ENCODE measurements at regions not wholly inside any gene's neighbourhood (a gene's known extent, or its start where the extent isn't known, plus 50 kb on each side); places are given as distances from the start of the nearest gene placed in this dataset.
A peak's percentile ranks its signal among the peaks of the same experiment; 100 is the strongest.

GRCh38 chr18:66156946-66157687 is 406.3 kb downstream of the CDH7 start:
- Mint-ChIP-seq H3K4me3 (no peak overlapping the region), H3K4me1 (no peaks in the 10 kb centered on the region), H3K36me3 (no peaks in the 10 kb centered on the region), H3K27me3 (no peaks in the 10 kb centered on the region), H3K9me3 (peaks cover 0 to 4% (median 0%) of the 10 kb centered on the region in 7 donors), H3K27ac (peak overlapping the region in 1 of 6 donors; percentile 1)
- ATAC-seq (ENCODE audit: low read depth in 2 of 2) = no peak
- no peak for DNase-seq

- no peak overlapping the region for H3K27ac Mint-ChIP-seq
- H3K27me3 Mint-ChIP-seq = no peaks in the 10 kb centered on the region
- ATAC-seq (ENCODE audit: low read depth in 2 of 2) (no peak), DNase-seq (no peak)
- no peaks in the 10 kb centered on the region for H3K4me1 Mint-ChIP-seq
- no peak overlapping the region for H3K4me3 Mint-ChIP-seq
- H3K36me3 Mint-ChIP-seq = no peaks in the 10 kb centered on the region
- H3K9me3 Mint-ChIP-seq = peaks cover 0 to 4% (median 0%) of the 10 kb centered on the region in 7 donors
These were observed 399.8 kb downstream of the CDH7 start for GRCh38 chr18:66150650-66151049.

DNA sequence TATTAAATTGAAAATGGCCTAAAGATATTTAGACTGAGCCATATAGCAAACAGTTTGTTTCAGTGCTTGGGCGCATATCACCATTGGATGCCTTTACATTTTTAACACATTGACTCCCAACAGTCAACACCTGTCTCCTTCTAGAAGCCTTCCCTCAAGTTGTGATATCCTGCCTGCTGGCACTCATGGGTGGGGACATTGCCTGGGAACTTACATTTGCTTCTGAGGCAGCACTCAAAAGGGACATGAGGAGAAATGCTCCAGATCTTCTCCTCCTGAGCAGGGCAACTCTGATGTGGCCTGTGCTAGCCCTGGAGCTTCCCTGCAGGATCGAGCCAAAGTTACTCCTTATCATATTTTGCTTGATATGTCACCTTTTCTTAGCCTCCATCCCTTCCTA is 392.2 kb downstream of the CDH7 start:
- no peak for ATAC-seq (ENCODE audit: low read depth in 2 of 2)
- Mint-ChIP-seq H3K9me3 (peaks cover 0 to 4% (median 0%) of the 10 kb centered on the region in 7 donors), H3K4me3 (no peak overlapping the region), H3K36me3 (no peaks in the 10 kb centered on the region), H3K4me1 (no peaks in the 10 kb centered on the region), H3K27me3 (no peaks in the 10 kb centered on the region), H3K27ac (no peak overlapping the region)
- DNase-seq = no peak

DNA sequence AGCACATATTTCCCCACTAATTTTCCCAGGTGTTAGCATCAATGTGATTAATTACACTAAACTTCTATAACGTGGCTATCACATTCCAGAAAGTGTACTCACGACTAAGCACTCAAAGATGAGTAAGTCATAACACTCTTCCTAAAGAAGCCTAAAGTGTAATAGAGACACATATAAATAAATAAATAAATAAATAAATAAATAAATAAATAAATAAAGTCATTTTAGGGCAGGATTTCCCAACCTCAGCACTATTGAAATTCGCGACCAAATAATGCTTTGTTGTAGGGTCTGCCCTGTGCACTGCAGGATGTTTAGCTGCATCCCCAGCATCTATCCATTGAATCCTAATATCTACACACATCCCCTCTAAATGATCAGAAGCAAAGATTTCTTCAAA is 390.9 kb downstream of the CDH7 start:
- Mint-ChIP-seq H3K4me3 (no peak overlapping the region), H3K27ac (no peak overlapping the region), H3K9me3 (no peaks in the 10 kb centered on the region), H3K27me3 (no peaks in the 10 kb centered on the region), H3K36me3 (no peaks in the 10 kb centered on the region), H3K4me1 (no peaks in the 10 kb centered on the region)
- no peak for DNase-seq
- ATAC-seq (ENCODE audit: low read depth in 2 of 2) = no peak

- Mint-ChIP-seq H3K4me3 (no peak overlapping the region), H3K27ac (no peak overlapping the region), H3K36me3 (no peaks in the 10 kb centered on the region), H3K4me1 (no peaks in the 10 kb centered on the region), H3K27me3 (no peaks in the 10 kb centered on the region), H3K9me3 (no peaks in the 10 kb centered on the region)
- DNase-seq = no peak
- no peak for ATAC-seq (ENCODE audit: low read depth in 2 of 2)
These were observed 387.8 kb downstream of the CDH7 start for GRCh38 chr18:66138642-66139041.

- no peak for DNase-seq
- no peaks in the 10 kb centered on the region for H3K27me3 Mint-ChIP-seq
- no peak overlapping the region for H3K27ac Mint-ChIP-seq
- no peaks in the 10 kb centered on the region for H3K4me1 Mint-ChIP-seq
- H3K4me3 Mint-ChIP-seq = no peak overlapping the region
- H3K36me3 Mint-ChIP-seq = no peaks in the 10 kb centered on the region
- no peaks in the 10 kb centered on the region for H3K9me3 Mint-ChIP-seq
- ATAC-seq (ENCODE audit: low read depth in 2 of 2) = no peak
These were observed 385.2 kb downstream of the CDH7 start for GRCh38 chr18:66136039-66136438.

DNA sequence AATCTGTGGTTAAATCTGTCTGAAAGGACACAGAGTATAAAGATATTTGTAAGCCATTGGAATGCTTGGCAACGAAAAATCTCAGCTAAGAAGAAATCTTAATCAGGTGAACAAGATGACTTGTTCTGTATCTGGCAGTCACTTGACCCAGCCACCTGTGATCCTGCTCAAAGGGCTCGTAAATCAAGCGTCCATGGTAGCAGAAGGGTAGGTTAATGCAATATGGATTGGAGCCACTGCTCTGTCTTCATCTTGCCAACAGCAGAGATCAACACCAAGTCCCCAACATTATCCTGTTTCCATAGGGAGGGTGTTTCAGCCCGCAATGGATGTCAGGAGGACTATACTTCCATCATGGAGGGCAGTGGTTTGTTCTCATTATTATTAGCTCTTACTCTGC is 378.4 kb downstream of the CDH7 start:
- Mint-ChIP-seq H3K4me3 (no peak overlapping the region), H3K27me3 (no peaks in the 10 kb centered on the region), H3K9me3 (no peaks in the 10 kb centered on the region), H3K36me3 (no peaks in the 10 kb centered on the region), H3K4me1 (no peaks in the 10 kb centered on the region), H3K27ac (peak overlapping the region in 1 of 6 donors; percentile 20)
- no peak for ATAC-seq (ENCODE audit: low read depth in 2 of 2)
- DNase-seq = no peak

GRCh38 chr18:66126266-66126665 is 375.5 kb downstream of the CDH7 start:
- ATAC-seq (ENCODE audit: low read depth in 2 of 2) = no peak
- Mint-ChIP-seq H3K4me3 (no peak overlapping the region), H3K9me3 (no peaks in the 10 kb centered on the region), H3K36me3 (no peaks in the 10 kb centered on the region), H3K27me3 (no peaks in the 10 kb centered on the region), H3K27ac (no peak overlapping the region), H3K4me1 (no peaks in the 10 kb centered on the region)
- no peak for DNase-seq

DNA sequence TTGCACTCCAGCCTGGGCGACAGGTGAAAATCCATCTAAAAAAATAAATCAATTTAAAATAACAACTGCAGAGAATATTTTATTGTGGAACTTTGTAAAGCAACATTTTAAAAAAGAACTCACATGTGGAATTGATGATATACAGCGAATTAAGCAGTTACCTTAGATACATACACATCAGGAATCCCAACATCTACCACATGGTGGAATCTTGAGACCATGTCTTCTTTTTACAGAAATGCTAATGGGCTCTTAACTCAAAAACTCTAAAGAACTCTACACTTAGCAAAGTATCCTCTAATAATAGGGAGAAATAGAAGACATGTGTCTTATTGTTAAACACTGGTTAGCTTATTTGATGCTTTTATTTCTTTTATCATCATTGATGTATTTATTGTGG is 373.6 kb downstream of the CDH7 start:
- Mint-ChIP-seq H3K36me3 (no peaks in the 10 kb centered on the region), H3K4me1 (no peaks in the 10 kb centered on the region), H3K4me3 (no peak overlapping the region), H3K27me3 (no peaks in the 10 kb centered on the region), H3K9me3 (no peaks in the 10 kb centered on the region), H3K27ac (no peak overlapping the region)
- no peak for ATAC-seq (ENCODE audit: low read depth in 2 of 2)
- no peak for DNase-seq

- H3K36me3 Mint-ChIP-seq = no peaks in the 10 kb centered on the region
These were observed 368.5 kb downstream of the CDH7 start for GRCh38 chr18:66119347-66119746.

DNA sequence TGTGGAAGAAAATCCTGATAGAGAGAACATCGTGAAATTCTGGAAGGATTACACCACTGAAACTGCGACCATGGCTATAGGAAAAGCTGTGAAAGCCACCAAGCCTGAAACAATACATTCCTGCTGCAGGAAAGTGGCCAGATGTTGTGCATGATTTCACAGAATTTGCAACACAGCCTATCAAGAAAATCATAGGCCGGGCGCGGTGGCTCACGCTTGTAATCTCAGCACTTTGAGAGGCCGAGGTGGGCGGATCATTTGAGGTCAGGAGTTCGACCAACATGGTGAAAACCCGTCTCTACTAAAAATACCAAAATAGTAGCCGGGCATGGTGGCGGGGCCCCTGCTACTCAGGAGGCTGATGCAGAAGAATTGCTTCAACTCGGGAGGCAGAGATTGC is 360.2 kb downstream of the CDH7 start:
- ATAC-seq (ENCODE audit: low read depth in 2 of 2) = no peak
- Mint-ChIP-seq H3K27me3 (no peaks in the 10 kb centered on the region), H3K27ac (peak overlapping the region in 1 of 6 donors; percentile 94)

More at GRCh38 chr18:66119347-66119746, 368.5 kb downstream of the CDH7 start:
- Mint-ChIP-seq H3K27me3 (no peaks in the 10 kb centered on the region), H3K4me1 (no peaks in the 10 kb centered on the region), H3K4me3 (no peak overlapping the region), H3K27ac (no peak overlapping the region), H3K9me3 (peaks cover 0 to 6% (median 0%) of the 10 kb centered on the region in 7 donors)
- ATAC-seq (ENCODE audit: low read depth in 2 of 2) = no peak
- no peak for DNase-seq

GRCh38 chr18:66110607-66111006 is 359.8 kb downstream of the CDH7 start:
- Mint-ChIP-seq H3K4me3 (no peak overlapping the region), H3K4me1 (no peaks in the 10 kb centered on the region), H3K9me3 (peaks cover 0 to 7% (median 0%) of the 10 kb centered on the region in 7 donors), H3K36me3 (no peaks in the 10 kb centered on the region), H3K27ac (no peak overlapping the region), H3K27me3 (no peaks in the 10 kb centered on the region)
- ATAC-seq (ENCODE audit: low read depth in 2 of 2) (no peak), DNase-seq (no peak)

More for the DNA sequence above, 360.2 kb downstream of the CDH7 start:
- H3K4me3 Mint-ChIP-seq = no peak overlapping the region
- DNase-seq = no peak
- no peaks in the 10 kb centered on the region for H3K4me1 Mint-ChIP-seq
- H3K9me3 Mint-ChIP-seq = peaks cover 0 to 7% (median 0%) of the 10 kb centered on the region in 7 donors
- H3K36me3 Mint-ChIP-seq = no peaks in the 10 kb centered on the region

DNA sequence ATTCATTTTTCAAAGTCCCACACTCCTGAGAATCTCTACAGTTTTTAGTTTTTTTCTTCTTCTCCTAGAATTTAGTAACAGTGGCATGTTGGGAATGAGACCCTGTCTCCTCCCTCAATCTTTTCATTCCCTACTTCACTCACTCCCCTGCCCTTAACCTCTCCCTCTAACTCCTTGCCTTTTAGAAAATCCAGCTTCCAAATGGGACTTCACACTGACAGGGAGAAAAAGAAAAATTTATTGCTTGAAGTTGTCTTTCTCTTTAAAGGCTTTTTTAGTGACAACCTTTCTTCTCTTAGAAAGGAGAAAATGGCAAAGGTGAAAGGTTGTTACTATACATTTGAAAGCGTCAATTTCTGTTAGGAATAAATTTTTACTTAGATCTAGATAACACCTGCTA is 359.2 kb downstream of the CDH7 start:
- DNase-seq (no peak), ATAC-seq (ENCODE audit: low read depth in 2 of 2) (no peak)
- Mint-ChIP-seq H3K27me3 (no peaks in the 10 kb centered on the region), H3K36me3 (no peaks in the 10 kb centered on the region), H3K9me3 (peaks cover 0 to 6% (median 0%) of the 10 kb centered on the region in 7 donors), H3K27ac (no peak overlapping the region), H3K4me1 (no peaks in the 10 kb centered on the region), H3K4me3 (no peak overlapping the region)

GRCh38 chr18:66107546-66107945 is 356.7 kb downstream of the CDH7 start:
- H3K27ac Mint-ChIP-seq = no peak overlapping the region
- DNase-seq = no peak

DNA sequence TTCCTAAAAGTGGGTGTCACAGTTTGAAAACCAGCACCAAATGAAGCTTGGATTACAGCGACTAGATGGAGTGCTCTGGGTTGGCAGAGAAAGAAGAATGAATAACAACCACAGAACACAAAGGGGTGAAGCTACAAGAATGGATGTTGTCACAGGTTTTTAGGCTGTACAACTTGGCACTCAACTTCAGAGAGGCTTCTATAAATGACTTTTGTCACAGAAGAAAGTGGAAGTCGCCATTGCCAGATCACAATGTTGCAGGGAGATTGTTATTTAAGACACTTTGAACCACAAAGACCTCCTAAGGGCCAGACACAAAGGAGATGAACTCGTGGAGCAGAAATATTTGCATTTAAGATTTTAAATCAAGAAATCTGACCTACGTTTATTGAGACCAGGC is 354.2 kb downstream of the CDH7 start:
- Mint-ChIP-seq H3K27ac (no peak overlapping the region), H3K4me1 (no peaks in the 10 kb centered on the region), H3K36me3 (no peaks in the 10 kb centered on the region), H3K9me3 (peaks cover 0 to 1% (median 0%) of the 10 kb centered on the region in 7 donors), H3K4me3 (no peak overlapping the region), H3K27me3 (no peaks in the 10 kb centered on the region)
- DNase-seq (no peak), ATAC-seq (ENCODE audit: low read depth in 2 of 2) (no peak)

More at GRCh38 chr18:66107546-66107945, 356.7 kb downstream of the CDH7 start:
- Mint-ChIP-seq H3K27me3 (no peaks in the 10 kb centered on the region), H3K4me1 (no peaks in the 10 kb centered on the region), H3K9me3 (peaks cover 0 to 6% (median 0%) of the 10 kb centered on the region in 7 donors), H3K36me3 (no peaks in the 10 kb centered on the region), H3K4me3 (no peak overlapping the region)
- ATAC-seq (ENCODE audit: low read depth in 2 of 2) = no peak

Data from naive B cell (primary cell).